ENCODE measurements at regions not wholly inside any gene's neighbourhood (a gene's known extent, or its start where the extent isn't known, plus 50 kb on each side); places are given as distances from the start of the nearest gene placed in this dataset.

- H3K4me2 ChIP-seq (replicated peaks; ENCODE audit: extremely low read depth, low read length, poor library complexity, severe bottlenecking): no peak overlapping the region
- H3K36me3 ChIP-seq (replicated peaks in 1 of 2; ENCODE audit: control insufficient read depth in 1 of 2, insufficient read depth in 2 of 2, low read length in 2 of 2): no peaks in the 10 kb centered on the region
- Mint-ChIP-seq H3K9me3 (peaks cover 0 to 26% (median 14%) of the 10 kb centered on the region in 7 donors), H3K4me1 (peaks cover 9% of the 10 kb centered on the region), H3K4me3 (peak overlapping the region in 1 of 2 donors; percentile 70), H3K27ac (no peak overlapping the region), H3K36me3 (peaks cover 0 to 6% of the 10 kb centered on the region in 2 donors), H3K27me3 (ENCODE audit: low read depth in 3 of 3) (peaks cover 66 to 80% (median 70%) of the 10 kb centered on the region in 3 donors)
- no peak overlapping the region for H3K4me3 ChIP-seq (replicated peaks in 1 of 3; ENCODE audit: low read depth in 2 of 3, low read length in 3 of 3)
- no peak overlapping the region for H2AFZ ChIP-seq (ENCODE audit: insufficient read depth, low read depth, low read length, poor library complexity, severe bottlenecking)
- H3K9me3 ChIP-seq (replicated peaks in 1 of 2; ENCODE audit: control insufficient read depth in 1 of 2, insufficient read depth in 1 of 2, low read length in 2 of 2): peaks cover 0 to 25% of the 10 kb centered on the region in 2 donors
- H4K20me1 ChIP-seq (ENCODE audit: insufficient read depth, low read length): no peaks in the 10 kb centered on the region
- TF ChIP-seq CTCF (IDR thresholded peaks at IDR 0.05): no peak
- no peaks in the 10 kb centered on the region for H3K4me1 ChIP-seq (ENCODE audit: control insufficient read depth in 1 of 2, insufficient read depth in 2 of 2, low read length in 2 of 2)
- no peak for DNase-seq
- peaks cover 74 to 81% of the 10 kb centered on the region in 2 donors for H3K27me3 ChIP-seq (ENCODE audit: control insufficient read depth in 2 of 2, insufficient read depth in 2 of 2, low read length in 2 of 2)
- H3K79me2 ChIP-seq (ENCODE audit: insufficient read depth, low read length): no peaks in the 10 kb centered on the region
- no peak overlapping the region for H3K27ac ChIP-seq (ENCODE audit: low read depth in 1 of 2, low read length in 2 of 2)
- 1% methylated on average over 26 of the region's 26 CpGs for WGBS (ENCODE audit: insufficient coverage)
- no peak overlapping the region for H3K9ac ChIP-seq (ENCODE audit: insufficient read depth, low read length, poor library complexity, severe bottlenecking)
- intact Hi-C loops (cut with micrococcal nuclease): no loop called here
Observed at GRCh38 chr4:182141061-182141460, 102.1 kb upstream of the TENM3 start.

GRCh38 chr4:182142176-182143085 is 100.8 kb upstream of the TENM3 start:
- Histone ChIP-seq H3K36me3 (replicated peaks in 1 of 2; ENCODE audit: control insufficient read depth in 1 of 2, insufficient read depth in 2 of 2, low read length in 2 of 2) (no peaks in the 10 kb centered on the region), H3K9me3 (replicated peaks in 1 of 2; ENCODE audit: control insufficient read depth in 1 of 2, insufficient read depth in 1 of 2, low read length in 2 of 2) (peaks cover 0 to 25% of the 10 kb centered on the region in 2 donors), H4K20me1 (ENCODE audit: insufficient read depth, low read length) (no peaks in the 10 kb centered on the region), H2AFZ (ENCODE audit: insufficient read depth, low read depth, low read length, poor library complexity, severe bottlenecking) (no peak overlapping the region), H3K27me3 (ENCODE audit: control insufficient read depth in 2 of 2, insufficient read depth in 2 of 2, low read length in 2 of 2) (peaks cover 77 to 95% of the 10 kb centered on the region in 2 donors), H3K4me3 (replicated peaks in 1 of 3; ENCODE audit: low read depth in 2 of 3, low read length in 3 of 3) (no peak overlapping the region), H3K27ac (ENCODE audit: low read depth in 1 of 2, low read length in 2 of 2) (no peak overlapping the region), H3K9ac (ENCODE audit: insufficient read depth, low read length, poor library complexity, severe bottlenecking) (no peak overlapping the region), H3K4me1 (ENCODE audit: control insufficient read depth in 1 of 2, insufficient read depth in 2 of 2, low read length in 2 of 2) (no peaks in the 10 kb centered on the region), H3K79me2 (ENCODE audit: insufficient read depth, low read length) (no peaks in the 10 kb centered on the region), H3K4me2 (replicated peaks; ENCODE audit: extremely low read depth, low read length, poor library complexity, severe bottlenecking) (no peak overlapping the region)
- 4% methylated on average over 60 of the region's 65 CpGs for WGBS (ENCODE audit: insufficient coverage)
- Mint-ChIP-seq H3K36me3 (peaks cover 0 to 6% of the 10 kb centered on the region in 2 donors), H3K27ac (no peak overlapping the region), H3K27me3 (ENCODE audit: low read depth in 3 of 3) (peaks cover 68 to 84% (median 78%) of the 10 kb centered on the region in 3 donors), H3K4me3 (peak overlapping the region in 1 of 2 donors; percentile 86), H3K9me3 (peaks cover 0 to 26% (median 14%) of the 10 kb centered on the region in 7 donors), H3K4me1 (peaks cover 9% of the 10 kb centered on the region)
- intact Hi-C loops (cut with micrococcal nuclease): no loop called here
- no peak for TF ChIP-seq CTCF (IDR thresholded peaks at IDR 0.05)
- DNase-seq: no peak

Data from CD14-positive monocyte (primary cell).